Inflammatory macrophage treated with lipopolysaccharide for 1 hour (primary cell): ENCODE measurements at regions not wholly inside any gene's neighbourhood (a gene's known extent, or its start where the extent isn't known, plus 50 kb on each side); places are given as distances from the start of the nearest gene placed in this dataset.

ENCODE experiments used
- DNase-seq, 2 donors: peaks; one replicate each; pipeline ENCODE4 v3.0.0-alpha.2; 2020 to 2022

DNA sequence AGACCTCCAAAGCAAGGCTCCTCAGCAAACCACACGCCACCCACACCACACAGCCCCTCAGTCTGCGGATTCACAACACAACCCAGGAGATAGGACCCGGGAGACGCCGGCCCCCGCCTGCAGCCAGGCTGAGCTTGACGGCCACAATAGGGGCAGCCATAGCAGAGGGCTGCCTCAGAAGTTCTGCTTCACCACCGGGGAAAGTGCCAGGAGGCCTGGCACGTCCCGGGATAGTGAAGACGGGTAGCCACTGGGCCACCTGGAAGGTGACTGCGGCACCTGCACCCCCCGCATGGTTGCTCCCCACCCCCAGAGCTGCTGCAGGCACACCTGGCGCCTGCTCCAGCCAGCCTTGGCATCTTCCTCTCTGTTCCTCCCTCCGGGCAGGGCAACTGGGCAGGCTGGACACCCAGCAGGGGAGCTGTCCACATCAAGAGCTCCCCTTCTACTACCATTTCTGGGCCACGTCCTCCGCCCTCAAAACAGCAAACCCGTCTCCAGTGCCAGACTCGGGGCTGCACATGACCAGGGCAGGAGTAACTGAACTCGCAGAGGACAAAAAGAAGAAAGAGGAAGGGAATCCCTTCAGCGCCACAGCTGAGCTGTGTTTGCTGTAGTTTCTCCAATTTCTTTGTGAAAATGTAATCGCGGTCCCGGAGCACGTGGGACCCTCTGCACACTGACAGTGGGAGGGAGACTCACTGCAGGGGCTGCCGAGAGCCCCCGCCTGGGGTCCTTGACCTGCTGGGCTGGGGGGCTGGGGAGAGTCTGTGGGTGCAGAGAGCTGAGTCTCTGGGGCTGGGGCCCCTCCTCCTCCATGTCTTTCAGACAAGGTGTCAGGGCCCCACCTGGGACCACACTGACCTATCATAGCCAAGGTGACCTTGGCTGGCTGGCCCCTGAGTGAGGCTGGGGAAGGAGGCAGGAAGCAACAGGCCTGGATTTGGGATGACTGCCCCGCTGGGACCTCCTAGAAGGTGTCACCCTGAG is 74.2 kb upstream of the C14orf180 start:
- no peak for DNase-seq

DNA sequence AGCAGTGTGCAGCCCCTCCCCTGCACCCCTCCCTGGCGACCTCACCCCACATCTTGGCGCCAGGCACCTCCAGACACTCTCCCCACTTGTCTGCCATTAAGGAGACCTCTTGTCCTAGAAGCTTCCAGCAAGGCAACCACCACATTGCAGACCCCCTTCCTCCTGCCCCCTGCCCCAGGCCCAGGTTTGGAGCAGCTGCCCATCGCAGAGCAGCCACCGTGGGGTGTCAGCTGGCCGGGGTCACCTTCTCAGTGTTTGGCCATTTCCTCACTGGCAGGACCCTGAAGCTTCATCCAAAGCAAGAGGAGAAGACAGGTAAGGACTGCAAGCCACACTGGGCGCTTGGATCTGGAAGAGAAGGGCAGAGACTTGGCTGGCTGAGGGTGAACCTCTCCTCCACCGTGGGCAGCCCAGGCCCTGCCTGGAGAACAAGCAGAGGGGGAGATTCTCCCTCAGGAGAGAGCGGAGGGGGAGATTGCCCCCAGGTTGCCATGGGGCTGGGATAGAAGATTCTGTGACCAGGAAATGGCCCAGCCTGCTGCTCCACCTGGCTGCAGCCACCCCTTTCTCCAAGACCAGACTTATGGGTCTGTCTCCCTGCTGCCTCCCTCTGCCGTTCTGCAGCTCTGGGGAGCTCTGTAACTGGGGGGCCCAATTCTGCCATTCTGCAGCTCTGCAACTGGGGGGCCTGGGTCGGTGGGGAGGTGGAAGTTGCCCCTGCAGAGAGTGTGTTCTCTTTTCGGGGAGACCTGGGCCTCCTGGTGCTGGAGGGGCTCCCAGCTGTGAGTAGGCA is 72.9 kb upstream of the C14orf180 start:
- no peak for DNase-seq

DNA sequence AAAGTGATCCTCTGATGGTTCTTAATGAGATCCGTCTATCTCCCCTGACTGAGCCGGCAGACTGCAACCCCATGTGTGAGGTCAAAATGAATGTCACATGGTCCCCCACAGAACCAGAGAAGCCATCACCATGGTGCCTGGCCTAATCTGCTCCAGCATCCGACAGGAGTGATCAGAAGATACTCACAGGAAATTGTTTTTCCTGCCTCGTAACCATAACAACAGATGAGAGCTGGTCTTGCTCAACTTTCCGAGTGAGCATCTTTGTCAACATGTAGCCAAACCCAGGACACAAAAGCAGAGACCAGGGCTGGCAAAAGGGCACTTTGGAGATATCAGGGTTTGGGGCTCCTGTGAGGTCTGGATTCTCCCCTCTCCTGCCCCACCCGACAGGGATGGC is 72.1 kb upstream of the C14orf180 start:
- no peak for DNase-seq

DNA sequence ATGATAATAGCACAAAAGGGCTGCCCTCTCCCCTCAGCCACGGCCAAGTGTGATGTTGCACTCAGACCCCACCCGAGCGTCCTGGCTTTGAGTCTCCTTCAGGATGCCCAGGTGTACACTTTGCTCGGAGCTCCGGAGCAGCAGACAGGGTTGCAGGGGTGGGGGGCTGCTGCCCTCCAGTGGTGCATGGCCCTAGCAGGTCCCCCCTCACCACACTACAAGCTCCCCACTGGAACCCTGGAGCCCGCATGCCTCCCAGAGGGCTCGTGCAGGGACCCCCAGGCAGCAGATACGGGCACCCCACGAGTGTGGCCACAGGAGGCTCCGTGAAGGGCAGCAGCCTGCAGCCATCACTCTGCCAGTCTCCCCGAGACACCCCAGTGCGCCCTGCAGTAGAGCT is 69.9 kb upstream of the C14orf180 start:
- DNase-seq: no peak

DNA sequence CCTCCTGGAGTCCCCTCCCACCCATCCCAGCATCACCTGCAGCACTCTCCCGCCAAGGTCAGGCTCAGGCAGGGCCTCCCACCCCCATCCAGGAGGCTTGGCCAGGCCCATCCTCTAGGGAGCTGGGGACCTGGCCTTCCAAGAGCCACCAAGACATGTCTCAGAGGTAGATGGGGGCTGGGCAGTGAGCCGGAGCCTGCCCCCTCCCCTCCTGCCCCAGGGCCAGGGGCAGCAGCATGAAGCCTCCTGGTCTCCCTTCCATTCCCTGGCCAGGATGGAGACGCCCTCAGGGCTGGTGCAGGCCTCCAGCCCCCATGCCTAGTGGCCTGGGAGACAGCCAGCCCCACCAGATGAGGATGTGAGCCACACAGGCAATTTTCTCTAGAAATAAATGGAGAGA is 69.3 kb upstream of the C14orf180 start:
- DNase-seq: no peak

DNA sequence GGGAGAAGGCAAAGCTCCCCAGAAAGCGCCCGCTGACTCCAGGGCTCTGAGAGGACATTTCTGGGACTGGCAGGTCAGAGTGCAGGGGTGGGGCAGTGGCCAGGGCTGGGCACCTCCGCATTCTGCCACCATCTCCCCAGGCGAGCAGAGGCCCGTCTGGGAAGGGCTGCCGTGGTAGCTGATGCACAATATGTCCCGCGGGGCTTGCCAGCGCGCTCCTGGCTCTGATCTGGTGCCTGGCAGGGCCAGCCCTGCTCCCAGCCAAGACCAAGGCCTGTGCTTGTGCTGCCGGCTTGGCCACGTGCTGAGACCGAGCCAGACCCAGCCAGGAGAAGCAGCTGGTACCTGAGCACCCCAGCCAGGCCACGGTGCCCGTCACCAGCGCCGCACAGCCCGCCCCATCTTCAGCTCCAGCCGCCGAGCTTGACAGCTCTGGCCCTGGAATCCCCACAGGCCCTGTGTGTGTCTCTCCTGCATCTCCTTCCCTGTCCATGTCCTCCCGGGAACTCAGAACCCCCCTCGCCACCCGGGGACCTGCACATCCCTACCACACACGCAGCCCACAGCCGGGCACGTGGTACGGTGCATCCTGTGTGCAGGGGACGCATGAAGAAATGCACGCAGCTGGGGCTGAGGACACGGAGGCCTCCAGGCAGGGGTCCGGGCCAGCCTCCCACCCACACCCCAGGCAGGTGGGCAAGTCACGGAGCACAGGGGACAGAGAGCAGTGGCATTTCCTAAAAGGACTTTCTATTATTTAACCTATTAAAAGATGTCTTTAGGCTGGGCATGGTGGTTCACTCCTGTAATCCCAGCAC is 68.6 kb upstream of the C14orf180 start:
- DNase-seq: no peak

DNA sequence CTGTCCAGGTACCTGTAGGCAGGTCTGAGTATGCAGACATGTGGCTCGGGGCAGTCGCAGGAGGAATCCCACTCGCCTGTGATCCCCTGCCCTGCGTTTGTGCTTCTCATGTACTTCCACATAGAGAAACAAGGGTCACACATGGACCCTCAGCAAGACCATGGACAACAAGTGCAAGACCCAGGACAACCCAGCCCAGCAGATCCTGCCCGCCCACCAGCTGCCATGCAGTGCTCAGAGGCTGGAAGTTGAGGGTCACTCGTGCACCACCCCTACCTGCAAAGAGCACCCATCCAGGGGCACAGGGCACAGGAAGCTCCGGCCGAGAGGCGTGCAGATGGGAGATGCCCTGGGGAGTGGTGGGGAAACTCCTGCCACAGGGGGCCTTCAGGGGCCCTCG is 67.5 kb upstream of the C14orf180 start:
- no peak for DNase-seq

DNA sequence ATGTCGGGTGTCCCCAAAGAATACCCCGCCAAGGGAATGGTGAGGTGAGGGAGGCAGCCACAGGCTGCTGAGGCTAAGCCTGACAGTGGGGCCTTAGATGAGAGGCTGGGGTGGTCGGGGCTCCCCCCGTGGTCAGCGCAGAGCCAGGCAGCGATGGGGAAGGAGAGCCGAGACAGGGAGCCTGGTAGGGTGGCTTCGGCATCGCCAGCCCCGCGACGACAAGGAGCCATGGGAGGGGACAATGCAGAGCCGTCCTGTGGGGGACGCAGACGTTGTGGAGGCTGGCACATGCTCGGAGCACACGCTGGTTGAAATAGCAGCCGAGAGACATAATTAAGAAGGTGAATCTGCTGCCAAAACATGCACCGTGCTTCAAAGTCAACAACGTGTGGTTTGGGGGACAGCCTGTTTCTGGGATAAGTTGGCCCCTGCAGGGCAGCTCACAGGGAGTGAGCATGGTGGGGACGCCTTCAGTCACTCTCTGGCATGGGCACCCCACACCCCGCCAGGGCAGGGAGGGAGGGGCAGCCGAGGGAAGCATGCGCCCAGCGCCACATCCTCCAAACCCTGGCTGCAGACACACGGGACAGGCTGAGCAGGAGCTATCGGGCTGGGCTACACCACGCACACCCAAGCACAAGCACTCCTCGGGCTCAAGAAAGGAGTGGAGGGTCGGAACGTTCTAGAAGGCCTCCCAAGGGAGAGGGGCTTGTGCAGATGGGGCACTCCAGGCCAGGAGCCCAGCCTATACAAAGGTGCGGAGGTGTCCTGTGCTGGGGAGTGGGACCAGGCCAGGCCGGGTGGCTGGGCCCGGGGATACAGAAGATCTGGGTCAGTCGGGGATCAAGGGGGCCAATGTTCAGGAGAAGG is 66.6 kb upstream of the C14orf180 start:
- DNase-seq: no peak

DNA sequence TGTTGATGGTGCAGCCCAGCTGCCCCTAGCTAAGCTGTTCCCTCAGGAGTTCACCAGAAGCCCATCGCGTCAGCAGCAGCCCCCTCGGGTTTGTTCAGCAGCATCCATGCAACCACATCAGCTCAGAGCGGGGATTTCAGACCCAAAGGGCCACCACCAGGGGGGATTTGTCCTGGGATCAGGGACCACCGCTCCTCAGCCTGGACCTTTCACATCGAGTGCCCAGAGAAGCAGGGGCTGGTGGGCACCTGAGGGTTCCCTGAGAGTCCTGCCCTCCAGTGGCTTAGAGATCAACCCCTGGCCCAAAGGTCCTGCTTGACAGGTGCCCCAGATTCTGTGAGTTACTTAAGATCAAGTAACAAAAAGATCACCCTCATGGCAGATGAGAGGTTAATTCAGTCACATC is 65.9 kb upstream of the C14orf180 start:
- no peak for DNase-seq

DNA sequence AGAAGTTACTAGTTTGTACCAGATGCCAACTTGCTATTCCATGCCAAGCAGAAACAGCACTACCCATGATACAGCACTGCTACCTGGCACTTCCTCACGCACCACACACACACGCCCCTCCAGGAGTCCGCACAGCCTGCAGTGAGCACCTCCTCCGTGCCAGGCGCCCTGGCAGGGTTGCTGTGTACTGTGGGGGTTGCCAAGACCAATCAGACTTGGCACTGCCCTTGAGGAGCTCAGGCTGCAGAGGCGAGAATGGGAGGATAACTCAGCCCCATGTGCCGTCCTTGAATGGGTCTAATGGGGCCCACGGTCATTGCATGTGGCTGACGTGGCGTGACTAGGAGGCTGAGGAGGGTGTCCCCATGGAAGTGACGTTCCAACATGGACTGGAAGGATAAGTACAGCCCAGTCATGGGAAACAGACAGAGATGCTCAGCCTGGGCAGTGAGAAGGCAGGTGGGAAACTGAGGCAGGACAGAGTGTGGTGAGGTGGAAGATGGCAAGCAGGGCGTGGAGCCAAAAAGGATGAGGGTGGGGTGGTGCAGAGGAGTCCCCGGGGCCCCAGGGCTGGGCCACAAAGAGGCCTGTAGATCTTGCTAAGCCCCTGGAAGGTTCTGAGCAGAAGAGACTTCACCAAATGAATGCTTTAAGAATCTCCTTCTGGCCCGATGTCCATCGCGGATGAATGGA is 65.3 kb upstream of the C14orf180 start:
- DNase-seq: no peak

DNA sequence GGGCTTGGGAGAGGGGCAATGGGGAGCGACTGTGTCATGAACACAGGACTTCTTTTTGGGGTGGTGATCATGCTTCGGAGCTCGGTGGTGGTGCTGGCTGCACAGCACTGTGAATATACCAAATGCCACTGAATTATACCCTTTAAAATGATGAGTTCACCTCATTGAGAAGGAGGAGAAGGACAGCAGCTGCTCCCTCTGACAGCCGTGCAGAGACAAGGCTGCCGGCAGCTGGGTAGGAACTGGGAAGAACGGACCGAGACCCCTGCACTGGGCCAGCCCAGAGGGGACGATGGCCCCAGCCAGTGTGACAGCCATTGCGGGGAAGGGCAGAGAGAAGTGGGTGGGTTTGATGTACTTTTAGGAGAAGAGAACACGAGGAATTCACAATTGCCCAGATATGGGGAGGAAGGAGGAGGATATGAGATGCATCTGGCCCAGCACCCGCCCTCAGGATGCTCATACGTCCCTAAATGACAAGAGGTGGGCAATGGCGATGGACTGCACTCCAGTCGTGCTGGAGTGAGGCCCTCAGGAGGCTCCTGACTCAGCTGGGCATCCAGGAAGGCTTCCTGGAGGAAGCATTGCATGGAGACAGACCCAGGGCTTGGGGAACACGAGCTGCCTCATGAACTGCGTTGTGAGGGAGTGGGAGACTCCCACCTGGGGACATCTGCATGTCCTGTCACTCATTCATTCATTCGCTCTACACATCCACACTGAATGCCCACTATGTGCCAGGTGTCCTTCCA is 64.3 kb upstream of the C14orf180 start:
- DNase-seq: no peak

DNA sequence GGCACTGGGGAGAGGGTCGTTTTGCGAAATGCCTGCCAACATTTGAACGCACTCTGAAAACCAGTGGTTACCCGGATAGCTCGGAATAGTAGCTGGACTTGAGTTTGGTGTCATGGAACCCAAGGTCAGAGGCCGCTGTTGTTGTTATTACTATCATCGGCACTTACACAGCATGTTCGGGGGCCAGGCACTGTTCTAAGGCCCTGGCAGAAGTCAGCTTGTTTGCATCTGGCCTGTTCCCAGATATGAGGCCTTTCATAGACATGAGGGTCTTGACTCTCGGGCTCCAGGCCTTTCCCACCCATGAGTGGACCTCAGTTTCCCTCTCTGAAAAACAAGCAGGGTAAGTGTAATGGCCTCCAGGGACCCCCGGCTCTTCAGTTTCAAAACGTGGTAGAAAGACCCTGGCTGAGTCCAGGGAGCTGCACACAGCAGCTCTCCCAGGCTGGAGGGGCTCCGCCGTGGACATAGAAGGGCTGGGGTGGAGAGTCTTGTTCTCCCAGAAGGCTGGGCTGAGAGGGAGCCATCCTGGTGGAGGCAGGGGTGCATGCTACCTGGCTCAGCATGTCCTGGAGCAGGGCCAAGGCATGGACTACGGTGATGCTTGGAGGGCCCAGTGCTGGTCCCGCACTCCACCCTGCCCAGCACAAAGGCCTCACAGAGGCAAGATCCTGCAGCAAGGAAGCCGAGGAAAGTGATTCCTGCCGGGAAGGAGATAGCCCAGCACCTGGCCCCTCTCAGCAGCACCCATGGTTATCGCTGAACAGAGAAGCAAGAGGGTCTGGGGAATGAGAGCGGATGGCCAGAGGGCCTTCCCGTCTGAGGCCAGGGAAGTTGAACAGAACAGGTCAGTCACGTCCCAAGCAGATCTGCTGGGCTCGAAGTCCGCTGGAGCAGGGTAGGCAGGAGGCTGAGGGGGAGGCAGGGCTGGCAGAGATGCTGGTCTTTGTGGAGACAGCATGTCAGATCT is 63.5 kb upstream of the C14orf180 start:
- no peak for DNase-seq

DNA sequence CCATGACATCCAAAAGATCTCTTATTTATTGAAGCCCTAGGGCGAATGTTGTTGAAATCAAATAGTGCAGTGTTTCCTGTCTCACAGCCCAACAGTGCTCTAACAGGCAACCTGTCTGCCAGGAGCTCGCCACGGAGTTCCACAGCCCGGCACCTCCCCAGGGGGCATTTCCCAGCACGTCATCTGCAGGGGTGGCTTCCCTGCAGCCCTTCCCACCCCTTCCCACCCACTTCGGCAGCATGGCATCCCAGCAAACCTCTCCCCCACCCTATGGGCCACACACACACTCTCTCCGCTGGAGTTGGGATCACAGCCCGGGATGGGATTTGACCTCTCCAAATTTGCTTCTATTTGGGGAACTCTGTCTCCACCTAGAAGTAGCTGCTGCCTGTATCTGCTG is 62.7 kb upstream of the C14orf180 start:
- DNase-seq: no peak

DNA sequence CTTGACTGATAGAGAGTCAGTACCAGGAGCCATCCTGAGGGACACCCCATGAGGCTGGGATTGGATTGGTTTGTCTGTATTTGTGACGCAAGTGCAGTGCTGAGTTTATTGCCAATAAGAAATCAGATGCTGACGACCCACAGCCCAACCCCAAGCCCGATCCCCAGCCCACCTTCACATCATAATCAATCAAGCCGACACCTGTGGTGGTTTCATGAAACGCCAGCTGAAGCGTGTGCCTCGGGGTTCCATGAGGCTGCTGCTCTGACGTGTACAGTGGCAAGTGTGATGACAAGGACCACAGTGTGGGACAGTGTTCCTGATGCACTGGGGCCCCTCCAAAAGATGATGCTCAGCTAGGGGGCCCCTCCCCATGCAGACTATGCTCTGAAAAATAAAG is 62.1 kb upstream of the C14orf180 start:
- DNase-seq: no peak

DNA sequence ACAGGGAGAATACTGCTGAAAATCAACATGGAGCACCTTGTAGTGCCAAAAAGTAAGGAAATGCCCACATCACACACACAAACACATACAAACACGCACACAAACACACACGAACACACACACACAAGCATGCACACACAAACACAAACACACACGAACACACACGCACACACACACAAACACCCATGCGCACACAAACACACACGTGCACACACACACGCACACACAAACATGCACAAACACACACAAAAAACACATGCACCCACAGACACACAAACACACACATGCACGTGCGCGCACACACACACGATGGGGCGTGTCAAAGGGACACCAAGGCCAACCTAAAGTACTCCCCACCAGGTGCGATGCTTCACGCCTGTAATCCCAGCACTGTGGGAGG is 61.7 kb upstream of the C14orf180 start:
- no peak for DNase-seq

DNA sequence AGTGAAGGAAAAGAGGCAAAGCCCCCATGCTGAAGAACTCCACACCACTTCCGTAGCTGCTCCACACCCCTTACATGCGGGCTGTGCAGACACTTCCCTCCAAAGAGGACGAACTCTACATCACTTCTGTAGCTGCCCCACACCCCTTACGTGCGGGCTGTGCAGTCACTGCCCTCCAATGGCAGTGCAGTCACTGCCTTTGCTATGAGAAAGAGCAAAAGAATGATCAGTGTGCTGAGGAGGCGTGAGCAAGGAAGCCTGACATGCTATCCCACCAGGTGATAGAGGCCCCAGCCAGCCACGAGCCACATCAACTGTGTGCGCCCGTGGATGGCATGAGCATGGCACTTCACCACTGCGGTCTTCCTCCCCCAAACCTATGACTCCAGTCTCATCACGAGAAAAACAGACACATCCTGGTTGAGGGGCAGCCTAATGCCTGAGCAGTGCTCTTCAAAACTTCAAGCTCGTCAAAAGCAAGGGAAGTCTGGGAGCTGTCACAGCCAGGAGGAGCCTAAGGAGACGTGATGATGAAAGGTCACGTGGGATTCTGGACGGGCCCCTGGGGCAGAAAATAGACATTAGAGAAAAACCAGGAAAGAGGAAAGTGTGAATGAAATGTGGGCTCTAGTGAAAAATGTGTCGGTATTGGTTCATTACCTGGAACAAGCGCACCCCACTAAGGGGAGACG is 60.8 kb upstream of the C14orf180 start:
- no peak for DNase-seq

DNA sequence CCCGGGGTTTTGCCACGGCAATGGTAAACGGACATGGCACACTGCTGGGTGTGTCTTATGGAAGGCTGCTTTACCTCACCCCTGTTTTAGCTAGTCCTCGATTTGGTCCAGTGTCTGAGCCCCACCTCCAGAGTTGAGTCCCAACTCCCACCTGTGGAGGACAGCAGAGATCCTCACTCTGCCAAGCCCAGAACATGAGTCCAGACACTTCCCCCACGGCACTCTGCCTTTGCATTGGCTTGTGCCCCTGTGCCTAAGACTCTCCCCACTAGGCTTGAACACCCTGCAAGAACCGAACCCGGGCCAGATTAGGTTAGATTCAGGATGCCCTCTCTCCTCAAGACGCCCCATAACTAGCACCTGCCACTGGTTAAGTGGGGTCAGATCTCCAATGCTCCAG is 59.8 kb upstream of the C14orf180 start:
- DNase-seq: no peak

DNA sequence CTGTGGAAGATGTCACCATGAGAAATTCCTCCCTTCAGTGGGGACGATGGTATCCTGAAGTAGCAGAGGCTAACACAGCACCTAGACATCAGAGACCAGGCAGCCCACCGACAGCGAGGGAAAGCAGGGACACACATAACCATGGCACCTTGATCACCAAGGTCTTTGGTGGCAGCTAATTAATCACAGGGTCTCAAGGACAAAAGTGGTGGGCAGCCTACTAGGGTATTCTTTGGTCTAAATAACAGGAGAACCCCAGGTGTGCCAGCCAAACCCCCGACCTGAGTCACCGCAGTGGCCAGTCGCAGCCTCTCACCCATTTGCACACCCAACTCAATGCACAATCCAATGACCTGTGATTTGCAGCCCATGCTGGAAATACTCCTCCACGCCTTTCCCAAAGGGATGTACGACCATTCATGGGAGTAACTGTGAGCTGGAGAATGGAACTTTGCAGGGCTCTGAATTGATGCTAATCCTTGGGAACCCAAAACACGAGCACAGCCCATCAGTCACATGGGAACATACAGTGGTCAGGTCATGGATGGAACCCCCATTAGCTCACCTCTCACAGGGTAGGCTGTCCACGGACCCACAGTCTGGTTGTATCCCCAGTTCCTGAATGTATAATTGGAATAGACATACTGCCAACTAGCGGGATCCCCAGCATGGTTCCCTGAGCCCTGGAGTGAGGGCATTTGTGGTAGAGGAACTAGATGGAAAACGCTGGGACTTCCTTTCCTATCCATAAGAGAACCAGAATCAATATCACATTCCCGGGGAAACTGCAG is 58.7 kb upstream of the C14orf180 start:
- DNase-seq: no peak
